ENCODE measurements at regions not wholly inside any gene's neighbourhood (a gene's known extent, or its start where the extent isn't known, plus 50 kb on each side); places are given as distances from the start of the nearest gene placed in this dataset.

DNA sequence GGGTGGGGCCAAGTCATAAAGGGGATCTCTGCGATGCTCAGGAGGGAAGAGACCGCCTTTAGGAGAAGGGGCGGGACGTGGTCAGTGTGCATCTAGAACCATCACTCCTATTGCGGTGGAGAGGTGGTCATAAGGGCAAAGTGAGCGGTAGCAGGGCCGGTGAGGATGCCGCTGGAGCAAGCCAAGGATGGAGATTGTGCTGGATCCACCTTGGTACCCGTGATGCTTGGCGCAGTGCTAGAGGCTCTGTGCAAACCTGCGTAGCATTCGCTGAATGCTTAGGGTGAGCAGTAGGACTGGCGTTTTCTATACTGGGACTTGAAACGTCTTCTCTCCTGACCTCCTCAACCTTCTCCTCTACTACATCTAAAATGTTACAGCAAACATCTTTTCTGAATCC, 294.2 kb downstream of the FGF9 start:
- no peak for DNase-seq (ENCODE audit: low read depth)

DNA sequence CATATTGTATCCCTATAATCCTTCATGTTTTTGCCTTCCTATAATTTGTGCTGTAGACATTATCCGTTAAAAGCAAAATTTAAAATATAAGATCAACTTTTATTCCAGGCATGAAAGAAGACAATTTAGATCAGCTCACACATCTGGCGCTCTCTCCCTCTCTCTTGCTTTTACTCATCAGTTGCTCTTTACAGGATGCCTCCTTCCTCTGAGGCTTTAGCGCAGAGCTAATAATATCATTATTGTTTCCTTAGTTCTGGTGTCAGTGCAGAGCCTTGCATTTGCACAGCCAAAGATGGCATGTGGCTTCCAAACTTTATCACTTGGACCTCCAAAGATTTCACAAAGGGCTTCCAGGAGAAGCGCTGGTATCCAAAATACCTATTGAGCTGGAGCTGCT, 295.1 kb downstream of the FGF9 start:
- DNase-seq (ENCODE audit: low read depth), result no peak

DNA sequence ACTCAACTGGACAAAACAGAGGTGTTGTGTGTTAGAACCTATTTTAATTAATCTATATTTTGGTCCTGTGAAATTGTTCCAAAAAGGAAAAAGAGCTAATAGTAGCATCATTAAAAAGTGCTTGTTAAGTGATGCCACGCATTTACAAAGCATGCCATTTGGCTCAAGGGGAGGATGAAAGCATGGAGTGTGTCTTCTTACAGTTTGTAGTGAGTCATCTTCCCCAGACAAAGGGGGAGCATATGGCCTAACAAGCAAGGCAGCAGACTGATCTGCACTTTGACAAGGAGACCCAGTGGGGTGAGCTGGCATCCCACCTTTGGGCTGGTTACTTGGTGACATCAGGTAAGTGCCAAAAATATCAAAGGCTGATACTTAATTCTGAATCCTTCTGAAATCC, 297.0 kb downstream of the FGF9 start:
- DNase-seq (ENCODE audit: low read depth), result no peak

DNA sequence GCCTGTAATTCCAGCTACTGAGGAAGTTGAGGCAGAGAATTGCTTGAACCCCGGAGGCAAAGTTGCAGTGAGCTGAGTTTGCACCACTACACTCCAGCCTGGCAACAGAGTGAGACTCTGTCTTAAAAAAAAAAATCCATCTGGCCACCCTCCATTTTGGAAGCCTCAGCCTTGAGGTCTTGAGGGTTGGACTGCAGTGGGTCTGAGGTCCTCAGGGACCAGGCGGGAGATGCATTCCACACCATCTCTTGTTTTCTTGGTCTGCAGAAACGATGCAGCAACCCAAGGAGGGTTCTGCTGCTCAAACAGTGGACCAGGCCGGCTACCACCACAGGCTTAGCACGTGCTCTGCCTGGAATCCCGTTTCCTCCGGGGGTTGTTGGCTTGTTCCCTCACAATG, 299.3 kb downstream of the FGF9 start:
- no peak for DNase-seq (ENCODE audit: low read depth)

DNA sequence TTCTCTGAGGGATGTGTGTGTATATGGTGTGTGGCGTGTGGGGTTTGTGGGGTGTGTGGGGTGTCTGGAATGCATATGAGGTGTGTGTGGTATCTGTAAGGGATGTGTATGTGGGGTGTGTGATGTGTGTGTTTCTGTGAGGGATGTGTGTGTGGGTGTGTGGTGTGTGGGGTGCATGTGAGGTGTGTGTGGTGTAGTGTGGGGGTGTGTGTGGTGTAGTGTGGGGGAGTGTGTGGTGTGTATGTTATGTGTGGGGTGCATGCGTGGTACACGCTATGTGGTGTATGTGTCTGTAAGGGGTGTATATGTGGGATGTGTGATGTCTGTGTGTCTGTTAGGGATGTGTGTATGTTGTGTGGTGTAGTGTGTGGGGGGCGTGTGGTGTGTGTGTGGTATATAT, 300.0 kb downstream of the FGF9 start:
- DNase-seq (ENCODE audit: low read depth), result no peak

DNA sequence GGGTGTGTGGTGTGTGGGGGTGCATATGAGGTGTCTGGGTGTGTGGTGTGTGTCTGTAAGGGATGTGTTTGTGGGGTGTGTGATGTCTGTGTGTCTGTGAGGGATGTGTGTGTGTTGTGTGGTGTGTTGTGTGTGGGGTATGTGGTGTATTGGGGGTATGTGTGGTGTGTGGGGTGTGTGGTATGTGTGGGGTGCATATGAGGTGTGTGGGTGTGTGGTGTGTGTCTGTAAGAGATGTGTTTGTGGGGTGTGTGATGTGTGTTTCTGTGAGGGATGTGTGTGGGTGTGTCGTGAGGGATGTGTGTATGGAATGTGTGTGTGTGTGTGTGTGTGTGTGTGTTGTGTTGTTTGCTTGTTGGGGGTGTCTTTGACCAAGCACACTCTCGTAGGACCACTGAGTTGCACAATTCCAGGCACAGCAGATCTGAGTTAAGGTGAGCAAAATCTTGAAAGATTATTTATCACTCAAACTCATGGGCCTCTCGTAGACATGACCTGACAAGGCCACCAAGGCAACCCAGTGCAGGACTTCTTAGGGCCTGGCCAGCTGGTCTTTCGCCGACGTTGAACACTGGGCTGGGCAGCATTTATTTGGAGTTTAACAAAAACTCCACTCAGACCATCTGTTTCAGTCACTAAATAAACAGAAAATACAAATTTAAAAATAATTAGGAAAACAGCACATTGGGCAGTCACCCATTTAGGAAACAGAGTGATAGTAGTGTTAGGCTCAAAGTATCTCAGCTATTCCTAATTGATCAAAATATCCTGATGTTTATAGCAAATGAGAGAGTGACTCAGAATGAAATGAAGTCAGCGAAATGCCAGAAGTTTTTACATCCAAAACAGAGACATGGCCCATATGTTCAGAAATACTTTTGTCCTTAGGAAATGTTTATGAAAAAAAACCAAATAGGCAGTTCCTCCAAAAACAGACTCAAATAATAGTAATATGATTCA, 301.1 kb downstream of the FGF9 start:
- peak; percentile 88 for DNase-seq (ENCODE audit: low read depth)

DNA sequence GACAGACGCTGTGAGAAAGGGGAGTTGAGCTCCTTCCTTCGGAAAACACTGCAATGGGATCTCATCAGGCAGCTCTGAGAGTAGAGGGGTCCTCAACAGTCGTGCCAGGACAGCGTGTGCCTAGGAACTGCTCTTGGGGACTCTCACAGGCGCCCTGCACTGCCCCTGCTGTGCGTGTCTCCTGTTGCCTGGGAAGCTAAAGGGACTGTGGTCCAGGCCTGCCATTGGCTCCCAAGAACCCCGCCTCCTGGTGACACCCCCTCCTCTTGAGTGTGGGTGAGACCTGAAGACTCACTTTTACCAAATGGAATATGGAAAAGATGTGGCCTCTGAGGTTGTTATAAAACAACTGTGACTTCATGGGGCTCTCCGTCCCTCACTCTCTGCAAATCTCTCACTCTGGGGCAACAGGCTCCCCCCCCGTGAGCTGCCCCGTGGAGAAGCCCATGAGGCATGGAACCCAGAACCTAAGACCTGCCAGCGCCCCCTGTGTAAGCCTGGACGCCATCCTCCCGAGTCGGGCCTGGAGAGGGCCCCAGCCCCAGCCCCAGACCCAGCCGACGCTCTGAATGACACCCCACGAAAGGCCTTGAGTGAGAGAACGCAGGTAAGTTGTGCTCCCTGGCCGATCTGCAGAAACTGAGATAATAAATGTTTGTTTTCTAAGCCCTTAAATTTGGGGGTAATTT, 302.7 kb downstream of the FGF9 start:
- DNase-seq (ENCODE audit: low read depth), result no peak

DNA sequence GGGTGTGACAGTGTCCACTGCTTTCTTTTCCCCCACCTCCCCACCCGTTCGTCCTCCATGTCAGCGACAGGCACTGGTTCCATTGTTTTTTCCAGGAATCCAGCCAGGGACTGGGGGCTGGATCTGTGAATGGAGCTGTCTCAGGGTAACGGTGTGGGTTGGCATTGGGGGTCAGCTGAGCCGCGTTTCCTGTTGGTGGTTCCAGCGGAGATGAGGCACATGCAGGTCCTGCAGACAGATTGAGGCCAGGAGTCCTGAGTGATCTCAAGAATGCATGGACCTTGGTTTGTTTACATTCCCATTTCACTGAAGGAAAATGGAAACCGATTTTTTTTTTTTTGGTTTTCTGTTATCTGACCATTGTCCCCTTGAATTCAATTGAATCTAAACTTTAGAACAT, 303.9 kb downstream of the FGF9 start:
- DNase-seq (ENCODE audit: low read depth), result no peak

DNA sequence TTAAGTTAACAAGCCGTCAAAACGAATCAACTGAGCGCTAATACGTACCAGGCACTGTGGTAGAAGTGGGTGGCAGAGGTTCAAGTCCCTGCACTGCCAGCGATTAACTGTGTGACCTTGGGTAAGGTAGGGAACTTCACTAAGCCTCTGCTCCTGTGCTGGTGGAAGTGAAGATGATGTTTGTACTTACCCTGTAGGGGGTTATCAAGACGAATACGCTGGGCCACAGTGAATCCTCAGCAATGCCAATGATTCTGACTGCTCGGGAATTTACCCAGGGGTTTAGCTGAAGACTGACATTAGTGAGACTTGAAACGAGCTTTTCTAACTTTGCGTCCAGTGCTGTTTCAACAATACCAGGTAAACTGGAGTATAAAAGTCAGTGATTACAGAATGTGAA, 305.3 kb downstream of the FGF9 start:
- no peak for DNase-seq (ENCODE audit: low read depth)

DNA sequence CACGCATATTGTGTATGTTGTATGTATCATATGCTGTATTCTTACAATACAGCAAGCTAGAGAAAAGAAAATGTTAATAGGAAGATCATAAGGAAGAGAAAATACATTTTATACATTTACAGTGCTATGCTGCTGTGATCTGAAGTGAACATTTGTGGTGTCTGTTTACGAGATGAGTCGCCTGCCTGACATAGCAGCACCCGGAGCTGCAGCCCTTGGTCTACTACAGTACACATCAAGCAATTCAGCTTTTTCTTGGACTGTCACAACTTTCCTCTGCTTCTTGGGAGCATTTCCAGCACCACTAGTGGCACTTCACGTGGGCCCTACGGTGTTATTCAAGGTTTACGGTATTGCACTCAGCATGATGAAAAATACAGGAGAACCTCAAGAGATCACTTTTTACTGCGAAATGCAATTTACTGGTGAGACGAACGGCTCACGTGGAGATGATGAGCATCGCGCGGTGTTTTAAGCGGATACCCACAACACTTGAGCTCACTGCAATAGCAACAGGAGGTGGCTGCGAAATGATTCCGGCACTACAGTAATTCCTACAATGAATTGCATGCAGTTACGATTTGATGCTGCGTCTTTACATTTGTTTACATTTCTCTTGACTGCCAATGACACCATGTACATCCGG, 308.4 kb downstream of the FGF9 start:
- DNase-seq (ENCODE audit: low read depth), result no peak

DNA sequence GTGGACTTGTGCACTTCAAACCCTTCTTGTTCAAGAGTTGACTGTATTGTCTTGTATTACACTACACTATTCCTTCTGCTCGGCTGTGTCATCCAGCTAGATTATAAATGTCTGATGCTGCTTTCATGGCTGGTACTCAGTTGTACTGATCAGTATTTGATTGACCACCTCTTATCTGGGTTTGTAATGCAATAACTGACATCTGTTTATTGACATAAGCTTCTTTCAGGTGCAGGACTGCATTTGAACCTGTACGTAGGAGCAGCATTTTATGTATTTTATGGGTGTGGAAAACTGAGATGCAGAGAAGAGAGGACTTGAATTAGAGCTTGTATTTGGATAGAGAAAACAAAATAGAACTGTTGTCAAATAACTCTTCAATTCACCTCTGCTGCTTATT, 309.2 kb downstream of the FGF9 start:
- DNase-seq (ENCODE audit: low read depth), result no peak

DNA sequence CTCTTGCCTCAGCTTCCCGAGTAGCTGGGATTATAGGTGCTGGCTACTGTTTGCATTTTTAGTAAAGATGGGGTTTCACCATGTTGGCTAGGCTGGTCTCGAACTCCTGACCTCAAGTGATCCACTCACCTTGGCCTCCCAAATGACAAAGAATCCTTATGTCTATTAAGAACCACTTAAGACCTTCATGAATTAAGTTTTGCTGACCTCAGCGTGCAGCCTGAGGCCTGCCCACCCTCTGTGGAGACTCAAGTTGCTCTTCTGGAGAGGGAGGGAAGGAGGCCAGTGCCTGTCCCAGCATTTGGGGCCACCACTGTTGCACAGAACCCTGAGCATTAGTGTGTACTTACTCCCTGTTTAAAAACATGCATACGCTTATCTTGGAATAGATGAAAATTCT, 313.3 kb downstream of the FGF9 start:
- DNase-seq (ENCODE audit: low read depth), result no peak

DNA sequence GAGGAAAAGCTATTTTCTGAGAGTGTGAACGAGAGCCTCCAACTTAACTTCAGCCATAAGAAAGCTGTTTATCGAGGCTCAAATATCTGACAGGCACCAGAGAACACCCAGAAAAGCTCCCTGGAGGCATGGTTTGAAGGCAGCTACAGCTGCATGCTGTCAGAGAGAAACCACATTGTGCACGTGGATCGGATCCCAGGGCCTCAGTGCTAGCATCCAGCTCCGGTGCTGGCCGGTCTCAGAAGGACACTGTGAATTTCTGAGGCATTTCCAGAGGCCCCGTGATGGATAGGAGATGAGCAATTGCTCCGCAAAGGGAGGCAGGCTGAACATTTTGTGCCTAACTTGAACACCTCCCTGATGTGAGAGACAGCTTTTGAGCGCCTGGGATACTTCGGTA, 315.7 kb downstream of the FGF9 start:
- no peak for DNase-seq (ENCODE audit: low read depth)

DNA sequence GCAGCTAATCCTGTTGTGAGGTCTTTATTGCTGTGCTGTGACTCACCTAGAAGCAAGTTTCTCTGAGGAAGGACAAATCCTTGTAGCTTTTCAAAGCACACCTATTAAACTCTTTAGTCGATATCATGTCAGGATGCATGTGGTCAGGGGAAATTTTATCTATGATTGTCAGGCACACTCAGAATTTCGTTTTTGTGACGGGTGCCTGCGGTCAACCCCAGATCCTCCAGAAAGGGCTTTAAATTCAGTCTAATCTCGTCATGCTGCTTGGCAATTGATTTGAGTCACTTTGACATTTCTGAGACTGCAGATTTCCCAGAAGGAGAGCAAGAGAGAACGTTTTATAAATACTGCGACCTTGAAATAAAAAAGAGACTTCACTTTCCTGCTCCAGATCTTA, 316.9 kb downstream of the FGF9 start:
- no peak for DNase-seq (ENCODE audit: low read depth)

DNA sequence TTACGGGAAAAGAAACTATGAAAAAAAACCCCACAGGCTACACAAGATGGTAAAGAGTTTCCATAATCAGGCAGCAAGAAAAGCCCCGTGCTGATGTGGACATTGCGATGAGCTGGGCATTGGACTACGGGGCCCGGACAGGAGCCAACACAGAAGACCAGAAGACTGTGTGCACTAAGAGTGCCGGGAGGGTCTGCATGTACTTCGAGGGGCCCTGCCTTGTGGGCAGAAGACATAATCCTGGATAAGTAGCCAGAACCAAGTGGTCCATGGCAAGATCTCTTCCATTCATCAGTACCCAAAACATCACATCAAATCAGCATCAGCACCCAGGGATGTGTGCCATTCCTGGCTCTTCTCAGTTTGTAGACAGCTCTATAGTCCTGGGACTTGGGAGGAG, 317.8 kb downstream of the FGF9 start:
- DNase-seq (ENCODE audit: low read depth), result no peak

DNA sequence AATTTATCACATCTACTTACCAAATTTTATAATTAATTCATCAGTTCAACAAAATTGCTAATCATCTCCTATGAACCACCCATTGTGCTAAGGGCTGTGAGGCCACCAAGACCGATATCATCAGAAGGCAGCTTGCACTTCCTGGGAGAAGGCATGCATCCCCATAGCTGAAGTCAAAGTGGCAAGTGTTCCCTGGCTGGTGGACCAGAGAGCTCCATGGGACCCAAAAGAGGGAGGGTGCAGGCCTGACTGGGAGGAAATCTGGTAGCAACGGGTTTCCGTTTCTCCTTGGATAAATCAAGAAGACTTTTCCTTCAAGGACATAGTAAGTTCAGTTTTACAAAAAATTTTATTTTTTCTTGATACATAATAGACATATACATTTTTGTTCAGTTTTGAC, 325.2 kb downstream of the FGF9 start:
- no peak for DNase-seq (ENCODE audit: low read depth)

DNA sequence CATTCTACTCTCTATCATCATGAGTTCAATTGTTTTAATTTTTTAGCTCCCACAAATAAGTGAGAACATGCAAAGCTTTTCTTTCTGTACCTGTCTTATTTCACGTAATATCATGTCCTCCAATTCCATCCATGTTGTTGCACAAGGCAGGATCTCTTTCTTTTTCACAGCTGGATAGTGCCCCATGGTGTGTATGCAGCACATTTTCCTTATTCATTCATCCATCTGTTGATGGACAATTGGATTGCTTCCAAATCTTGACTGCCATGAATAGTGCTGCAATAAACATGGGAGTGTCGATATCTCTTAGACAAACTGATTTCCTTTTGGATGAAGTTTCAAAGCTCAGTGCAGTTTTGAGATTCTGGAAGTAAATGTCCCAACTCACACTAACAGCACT, 326.9 kb downstream of the FGF9 start:
- no peak for DNase-seq (ENCODE audit: low read depth)

DNA sequence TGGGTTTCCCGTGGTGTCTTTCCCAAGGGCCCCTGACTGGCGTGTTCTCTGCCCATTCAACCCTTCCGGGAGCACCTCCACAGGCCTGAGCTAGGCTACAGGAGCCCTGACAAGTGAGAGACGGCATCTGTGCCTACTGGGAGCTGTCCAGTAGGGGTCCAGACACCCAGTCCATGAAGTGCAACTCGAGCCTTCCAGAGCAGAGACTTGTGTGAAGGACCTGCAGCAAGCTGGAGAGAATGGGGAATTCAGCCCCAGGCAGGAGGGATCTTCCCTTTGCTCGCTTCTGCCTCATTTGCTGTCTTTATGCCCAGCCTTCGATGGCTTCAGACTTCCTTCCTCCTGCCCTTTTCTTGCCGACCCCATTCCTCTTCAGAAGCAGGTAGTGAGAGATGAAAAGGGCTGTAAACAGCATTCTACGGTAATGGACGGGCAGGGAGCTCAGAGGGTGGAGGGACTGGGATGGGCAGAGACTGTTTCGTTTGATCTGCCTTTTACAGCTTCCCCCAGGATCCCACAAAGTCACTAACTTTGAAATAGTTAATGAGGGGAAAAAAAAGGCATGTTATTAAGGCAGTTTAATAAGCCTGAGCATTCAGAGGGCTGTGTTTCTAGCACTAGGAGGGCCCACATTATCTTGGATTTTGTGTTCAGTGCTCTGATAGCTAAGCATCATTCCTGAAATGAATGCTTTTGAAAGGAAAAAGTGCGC, 327.6 kb downstream of the FGF9 start:
- DNase-seq (ENCODE audit: low read depth), result no peak

DNA sequence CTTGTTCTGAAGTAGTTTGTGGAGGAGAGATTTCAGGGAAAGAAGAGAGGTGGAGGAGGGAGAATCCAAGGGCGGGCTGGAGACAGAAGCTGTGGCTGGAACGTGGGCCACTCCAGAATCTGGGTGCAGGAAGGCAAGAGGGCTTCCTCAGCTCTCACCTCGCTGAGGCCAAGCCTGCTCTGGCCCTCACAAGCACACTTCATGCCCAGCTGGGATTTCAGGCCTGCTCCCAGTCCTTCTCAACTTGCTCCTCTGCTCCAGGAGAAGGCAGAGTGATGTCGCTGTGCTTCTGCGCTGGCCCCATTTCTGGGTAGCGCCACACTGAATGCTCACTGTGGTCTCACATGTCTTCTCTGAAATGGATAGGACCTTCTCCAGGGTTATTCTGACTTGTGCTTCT, 328.8 kb downstream of the FGF9 start:
- no peak for DNase-seq (ENCODE audit: low read depth)

DNA sequence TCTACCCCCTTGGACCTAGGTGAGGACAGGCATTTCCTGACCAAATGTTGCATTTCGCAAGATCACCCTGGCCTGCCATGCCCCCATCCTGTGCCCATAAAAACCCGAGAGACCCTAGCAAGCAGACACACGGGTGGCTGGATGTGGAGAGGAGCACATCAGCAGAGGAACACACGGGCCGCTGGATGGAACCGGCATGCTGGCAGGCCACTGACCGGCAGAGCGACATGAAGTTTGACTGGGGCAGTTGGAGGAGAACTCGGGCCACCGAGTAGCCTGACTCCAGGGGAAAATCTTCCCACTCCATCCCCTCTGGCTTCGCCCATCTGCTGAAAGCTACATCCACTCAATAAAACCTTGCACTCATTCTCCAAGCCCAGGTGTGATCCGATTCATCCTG, 329.3 kb downstream of the FGF9 start:
- DNase-seq (ENCODE audit: low read depth), result no peak

DNA sequence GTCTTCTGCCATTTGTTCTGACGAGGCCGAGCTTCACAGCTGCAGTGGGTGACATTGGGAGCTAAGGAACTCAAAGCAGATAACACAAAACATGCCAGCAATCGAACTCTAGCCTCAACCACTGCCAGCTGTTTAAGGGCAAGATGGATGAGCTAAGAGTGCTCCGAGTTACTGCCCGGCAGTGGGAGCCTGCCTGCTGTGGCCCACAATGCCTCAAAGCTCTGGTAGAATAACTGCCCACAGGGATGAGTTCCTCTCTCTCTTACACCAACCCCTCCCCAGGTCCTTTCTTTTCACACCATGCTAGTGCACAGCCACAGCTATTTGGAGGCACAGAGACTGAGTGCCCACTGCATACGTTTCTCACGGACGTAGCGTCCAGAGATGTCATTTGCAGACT, 330.5 kb downstream of the FGF9 start:
- no peak for DNase-seq (ENCODE audit: low read depth)

DNA sequence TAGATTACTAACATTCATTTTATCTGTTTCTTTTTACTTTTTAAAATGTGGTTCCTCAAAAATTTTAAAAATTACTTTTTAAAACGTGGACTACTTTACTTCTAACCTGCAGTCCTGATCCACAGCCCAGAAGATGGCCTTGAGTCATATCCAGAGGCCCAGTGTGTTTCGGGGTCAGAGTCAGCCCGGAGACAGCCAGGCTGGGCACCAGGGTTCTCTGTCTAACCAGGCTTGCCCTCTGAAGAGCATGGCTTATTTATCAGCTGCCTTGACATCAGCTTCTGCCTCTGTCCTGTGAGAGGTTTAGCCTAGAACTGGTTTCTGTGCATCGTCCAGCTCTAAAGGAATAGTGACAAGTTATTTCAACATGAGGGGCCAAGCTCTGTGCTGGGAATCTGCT, 332.0 kb downstream of the FGF9 start:
- DNase-seq (ENCODE audit: low read depth), result no peak

DNA sequence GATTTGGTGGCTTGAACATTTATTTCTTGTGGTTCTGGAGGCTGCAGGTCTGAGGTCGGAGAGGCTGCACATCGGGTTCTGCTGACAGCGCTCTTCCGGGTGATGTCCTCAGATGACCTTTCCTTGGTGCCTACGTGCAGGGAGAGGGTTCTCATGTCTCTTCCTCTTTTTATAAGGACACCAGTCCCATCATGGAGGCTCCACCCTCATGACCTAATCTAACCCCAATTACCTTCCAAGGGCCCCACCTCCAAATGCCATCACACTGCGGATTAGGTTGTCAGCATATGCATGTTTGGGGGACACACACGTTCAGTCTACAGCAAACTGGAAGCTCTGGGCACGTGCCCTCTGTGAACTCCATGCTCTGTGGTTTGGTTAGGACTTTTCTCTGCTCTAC, 338.6 kb downstream of the FGF9 start:
- DNase-seq (ENCODE audit: low read depth), result no peak

Data from GM04503 (cell line).